Esophagus squamous epithelium (tissue), 4 donors: ENCODE measurements at regions not wholly inside any gene's neighbourhood (a gene's known extent, or its start where the extent isn't known, plus 50 kb on each side); places are given as distances from the start of the nearest gene placed in this dataset.

Experiments
- CTCF ChIP-seq, 6 experiments: fragments of 450-650 bp in 4 of 6; fragments of 200-600 bp in 2 of 6; sonication (generic) in 2 of 6; IDR thresholded peaks; one replicate each; pipeline ENCODE4 v1.5.1; 2016 to 2019; ENCODE audit warnings: antibody characterized with exemption in 6 of 6, mild to moderate bottlenecking in 4 of 6, moderate library complexity in 4 of 6
- POLR2A ChIP-seq, 4 donors: fragments of 450-650 bp; IDR thresholded peaks; one replicate each; pipeline ENCODE4 v1.6.1; 2017; ENCODE audit warnings: antibody characterized with exemption in 4 of 4, mild to moderate bottlenecking in 4 of 4, moderate library complexity in 3 of 4

GRCh38 chr16:7239547-7239946 is 93.1 kb upstream of the RBFOX1 start:
- TF ChIP-seq POLR2A (IDR thresholded peaks at IDR 0.05), result no peak
- TF ChIP-seq CTCF (IDR thresholded peaks at IDR 0.05), result no peak
